ENCODE measurements at regions not wholly inside any gene's neighbourhood (a gene's known extent, or its start where the extent isn't known, plus 50 kb on each side); places are given as distances from the start of the nearest gene placed in this dataset.

DNA sequence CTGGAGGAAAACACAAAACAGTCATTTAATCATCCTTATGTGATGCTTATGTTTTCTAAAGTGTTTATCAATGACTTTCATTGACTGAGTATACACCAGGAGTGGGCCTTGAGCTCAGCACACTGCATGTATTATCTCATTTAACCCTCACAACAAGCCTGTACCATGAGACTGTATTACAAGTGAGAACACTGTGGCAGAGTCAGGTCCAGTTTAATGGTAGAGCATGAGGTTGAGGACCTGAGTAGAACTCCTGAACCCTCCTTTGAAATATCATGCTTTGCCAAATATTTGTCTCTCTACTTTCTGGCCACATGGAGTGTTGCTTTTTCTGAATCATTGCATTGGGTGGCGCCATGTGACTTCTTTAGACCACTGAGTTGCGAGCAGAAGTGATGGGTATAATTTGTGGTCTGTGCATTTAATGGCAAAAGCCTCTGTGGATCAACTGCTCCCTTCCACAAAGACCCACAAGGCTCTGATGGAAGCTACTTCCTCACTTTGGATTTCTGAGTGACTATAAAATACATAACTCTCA lies 65.0 kb upstream of the SIRPG start (continued):
- TF ChIP-seq, protein P1, sequence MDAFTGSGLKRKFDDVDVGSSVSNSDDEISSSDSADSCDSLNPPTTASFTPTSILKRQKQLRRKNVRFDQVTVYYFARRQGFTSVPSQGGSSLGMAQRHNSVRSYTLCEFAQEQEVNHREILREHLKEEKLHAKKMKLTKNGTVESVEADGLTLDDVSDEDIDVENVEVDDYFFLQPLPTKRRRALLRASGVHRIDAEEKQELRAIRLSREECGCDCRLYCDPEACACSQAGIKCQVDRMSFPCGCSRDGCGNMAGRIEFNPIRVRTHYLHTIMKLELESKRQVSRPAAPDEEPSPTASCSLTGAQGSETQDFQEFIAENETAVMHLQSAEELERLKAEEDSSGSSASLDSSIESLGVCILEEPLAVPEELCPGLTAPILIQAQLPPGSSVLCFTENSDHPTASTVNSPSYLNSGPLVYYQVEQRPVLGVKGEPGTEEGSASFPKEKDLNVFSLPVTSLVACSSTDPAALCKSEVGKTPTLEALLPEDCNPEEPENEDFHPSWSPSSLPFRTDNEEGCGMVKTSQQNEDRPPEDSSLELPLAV (CRISPR knock-in tag; conservative IDR thresholded peaks at IDR 0.05; ENCODE audit: low read depth), result no peak
- TF ChIP-seq, protein P2, sequence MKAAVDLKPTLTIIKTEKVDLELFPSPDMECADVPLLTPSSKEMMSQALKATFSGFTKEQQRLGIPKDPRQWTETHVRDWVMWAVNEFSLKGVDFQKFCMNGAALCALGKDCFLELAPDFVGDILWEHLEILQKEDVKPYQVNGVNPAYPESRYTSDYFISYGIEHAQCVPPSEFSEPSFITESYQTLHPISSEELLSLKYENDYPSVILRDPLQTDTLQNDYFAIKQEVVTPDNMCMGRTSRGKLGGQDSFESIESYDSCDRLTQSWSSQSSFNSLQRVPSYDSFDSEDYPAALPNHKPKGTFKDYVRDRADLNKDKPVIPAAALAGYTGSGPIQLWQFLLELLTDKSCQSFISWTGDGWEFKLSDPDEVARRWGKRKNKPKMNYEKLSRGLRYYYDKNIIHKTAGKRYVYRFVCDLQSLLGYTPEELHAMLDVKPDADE (CRISPR knock-in tag; IDR thresholded peaks at IDR 0.05), result no peak
- TF ChIP-seq NFYC (CRISPR knock-in tag; IDR thresholded peaks at IDR 0.05), result no peak
- no peak for TF ChIP-seq RBM22 (optimal IDR thresholded peaks at IDR 0.05; ENCODE audit: low read length)
- no peak for TF ChIP-seq ZNF446 (CRISPR knock-in tag; IDR thresholded peaks at IDR 0.05)
- TF ChIP-seq ZNF484 (CRISPR knock-in tag; IDR thresholded peaks at IDR 0.05; ENCODE audit: borderline replicate concordance, low read depth), result no peak

DNA sequence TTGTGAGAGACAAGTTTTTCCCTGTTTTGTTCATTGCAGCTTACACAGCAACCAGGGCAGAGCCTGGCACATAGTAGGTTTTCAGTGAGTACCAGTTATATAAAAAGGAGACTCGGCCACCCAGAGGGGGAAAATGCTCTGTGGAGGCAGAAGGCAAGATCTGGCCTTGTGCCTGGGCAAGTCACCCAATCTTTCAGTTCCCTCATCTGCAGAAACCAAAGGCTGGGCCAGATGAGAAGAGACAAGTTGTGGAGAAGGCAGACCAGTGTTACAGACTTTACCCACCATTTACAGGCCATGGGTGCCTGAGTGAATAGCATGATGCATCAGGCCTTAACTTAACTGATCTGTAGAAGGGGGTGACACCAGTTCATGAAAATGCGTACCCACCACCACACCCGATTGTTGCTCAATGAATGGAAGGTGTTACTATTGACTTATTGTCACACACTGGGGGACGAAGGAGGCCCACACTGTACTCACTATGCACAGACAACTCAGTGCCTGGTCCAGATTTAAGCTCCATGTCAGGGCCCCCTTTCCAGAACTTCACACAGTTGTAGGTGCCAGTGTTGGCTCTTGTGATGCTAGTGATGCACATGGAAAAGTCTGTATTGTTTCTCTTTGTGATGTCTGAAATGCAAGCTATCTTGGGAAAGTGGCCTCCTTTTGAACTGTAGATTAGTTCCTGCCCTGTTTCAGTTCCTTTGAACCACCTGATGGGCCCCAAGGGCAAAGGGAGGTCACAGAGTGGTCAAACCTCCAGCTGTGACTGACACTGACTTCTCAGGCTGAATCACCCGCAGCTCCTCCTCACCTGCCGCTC lies 64.3 kb upstream of the SIRPG start:
- Histone ChIP-seq H3K9ac (ENCODE audit: insufficient read depth, low read depth, low read length) (no peak overlapping the region), H3K79me2 (ENCODE audit: insufficient read depth, low read length) (no peaks in the 10 kb centered on the region), H2AFZ (ENCODE audit: low read length) (no peak overlapping the region), H3K36me3 (replicated peaks in 1 of 2; ENCODE audit: control insufficient read depth in 1 of 2, insufficient read depth in 2 of 2, low read length in 2 of 2) (no peaks in the 10 kb centered on the region), H3K9me3 (ENCODE audit: low read length) (no peaks in the 10 kb centered on the region), H3K27ac (ENCODE audit: extremely low read length, insufficient read depth, low read length) (no peak overlapping the region), H3K27me3 (ENCODE audit: control insufficient read depth in 1 of 2, insufficient read depth in 2 of 2, low read length in 2 of 2) (peaks cover 0 to 19% of the 10 kb centered on the region in 2 experiments; a peak in 2 of 5 replicates), H3K4me3 (replicated peaks in 1 of 3; ENCODE audit: insufficient read depth in 1 of 3, low read depth in 2 of 3, low read length in 3 of 3) (no peak overlapping the region), H4K20me1 (ENCODE audit: insufficient read depth, low read length) (no peaks in the 10 kb centered on the region), H3K4me1 (ENCODE audit: insufficient read depth, low read length) (no peaks in the 10 kb centered on the region), H3K4me2 (ENCODE audit: low read depth, low read length) (no peak overlapping the region)
- ChIA-PET POLR2A (no interaction called here), CTCF (ENCODE audit: low intra/inter-chr PET ratio, low total read pairs) (no interaction called here)
- TF ChIP-seq, protein P3, sequence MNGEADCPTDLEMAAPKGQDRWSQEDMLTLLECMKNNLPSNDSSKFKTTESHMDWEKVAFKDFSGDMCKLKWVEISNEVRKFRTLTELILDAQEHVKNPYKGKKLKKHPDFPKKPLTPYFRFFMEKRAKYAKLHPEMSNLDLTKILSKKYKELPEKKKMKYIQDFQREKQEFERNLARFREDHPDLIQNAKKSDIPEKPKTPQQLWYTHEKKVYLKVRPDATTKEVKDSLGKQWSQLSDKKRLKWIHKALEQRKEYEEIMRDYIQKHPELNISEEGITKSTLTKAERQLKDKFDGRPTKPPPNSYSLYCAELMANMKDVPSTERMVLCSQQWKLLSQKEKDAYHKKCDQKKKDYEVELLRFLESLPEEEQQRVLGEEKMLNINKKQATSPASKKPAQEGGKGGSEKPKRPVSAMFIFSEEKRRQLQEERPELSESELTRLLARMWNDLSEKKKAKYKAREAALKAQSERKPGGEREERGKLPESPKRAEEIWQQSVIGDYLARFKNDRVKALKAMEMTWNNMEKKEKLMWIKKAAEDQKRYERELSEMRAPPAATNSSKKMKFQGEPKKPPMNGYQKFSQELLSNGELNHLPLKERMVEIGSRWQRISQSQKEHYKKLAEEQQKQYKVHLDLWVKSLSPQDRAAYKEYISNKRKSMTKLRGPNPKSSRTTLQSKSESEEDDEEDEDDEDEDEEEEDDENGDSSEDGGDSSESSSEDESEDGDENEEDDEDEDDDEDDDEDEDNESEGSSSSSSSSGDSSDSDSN (CRISPR knock-in tag; IDR thresholded peaks at IDR 0.05), result no peak
- no peak for DNase-seq (ENCODE audit: low spot score)
- in situ Hi-C loops (cut with HindIII; ENCODE audit: extremely low pct_ligation_motif_present, low pct_unique_long_range_greater_than_20kb) (no loop called here), intact Hi-C loops (cut with micrococcal nuclease; ENCODE audit: unreplicated experiment) (no loop called here)
- no peak for ATAC-seq
- no peak for FAIRE-seq
- 7% methylated on average over 6 of the region's 6 CpGs for WGBS (ENCODE audit: low lambda C conversion rate)
- no TSS peak for BruUV-seq (replicated peaks)

All from HepG2 (cell line).